ENCODE measurements at regions not wholly inside any gene's neighbourhood (a gene's known extent, or its start where the extent isn't known, plus 50 kb on each side); places are given as distances from the start of the nearest gene placed in this dataset.

- TF ChIP-seq CTCF (conservative IDR thresholded peaks at IDR 0.05), result no peak
- TF ChIP-seq ZFX (IDR thresholded peaks at IDR 0.05), result no peak
These were observed 375.0 kb upstream of the FZD8 start for GRCh38 chr10:36017137-36017536.

All from C4-2B (cell line).